Uterus (tissue), 2 donors: ENCODE measurements at regions not wholly inside any gene's neighbourhood (a gene's known extent, or its start where the extent isn't known, plus 50 kb on each side); places are given as distances from the start of the nearest gene placed in this dataset.

Experiments
- CTCF ChIP-seq, 4 experiments: fragments of 200-600 bp in 2 of 4; fragments of 450-650 bp in 2 of 4; sonication (generic) in 2 of 4; IDR thresholded peaks; one replicate each; pipeline ENCODE4 v1.5.1; 2016 to 2019; ENCODE audit warnings: antibody characterized with exemption in 4 of 4, mild to moderate bottlenecking in 2 of 4, moderate library complexity in 1 of 4
- POLR2A ChIP-seq, 2 donors: fragments of 450-650 bp; IDR thresholded peaks; one replicate each; pipeline ENCODE4 v1.6.1; 2016; ENCODE audit warnings: antibody characterized with exemption in 2 of 2, mild to moderate bottlenecking in 1 of 2, moderate library complexity in 1 of 2

GRCh38 chr4:176569301-176569700, 223.4 kb downstream of the VEGFC start:
- TF ChIP-seq POLR2A (IDR thresholded peaks at IDR 0.05), result no peak
- no peak for TF ChIP-seq CTCF (IDR thresholded peaks at IDR 0.05)
